Peyer's patch (tissue), 4 donors: ENCODE measurements at regions not wholly inside any gene's neighbourhood (a gene's known extent, or its start where the extent isn't known, plus 50 kb on each side); places are given as distances from the start of the nearest gene placed in this dataset.
A peak's percentile ranks its signal among the peaks of the same experiment; 100 is the strongest.

ENCODE experiments used
- DNase-seq, 3 donors: peaks; one replicate each; pipeline ENCODE4 v3.0.0-alpha.2; 2017 to 2019
- H3K27ac ChIP-seq, 4 donors: fragments of 200-600 bp; sonication (generic); one replicate each; pipeline ENCODE4 v1.5.1; 2016 to 2019
- H3K27me3 ChIP-seq, 2 donors: fragments of 200-600 bp; sonication (generic); one replicate each; pipeline ENCODE4 v1.5.1; 2019
- H3K36me3 ChIP-seq, 3 donors: fragments of 200-600 bp; sonication (generic); one replicate each; pipeline ENCODE4 v1.5.1; 2016 to 2019
- H3K4me1 ChIP-seq, 4 donors: fragments of 200-600 bp; sonication (generic); one replicate each; pipeline ENCODE4 v1.5.1; 2016 to 2019
- H3K4me3 ChIP-seq, 4 donors: fragments of 200-600 bp; sonication (generic); 1 replicate in 3 of 4; 2 replicates in 1 of 4; pipeline ENCODE4 v1.5.1; 2016 to 2019; ENCODE audit warnings: mild to moderate bottlenecking in 1 of 4
- H3K9me3 ChIP-seq, 4 donors: fragments of 200-600 bp; sonication (generic); one replicate each; pipeline ENCODE4 v1.5.1; 2016 to 2019; ENCODE audit warnings: mild to moderate bottlenecking in 1 of 4
- POLR2A ChIP-seq, 2 donors: fragments of 450-650 bp; IDR thresholded peaks; one replicate each; pipeline ENCODE4 v1.5.1; 2017; ENCODE audit warnings: antibody characterized with exemption in 2 of 2, mild to moderate bottlenecking in 2 of 2, moderate library complexity in 2 of 2
- TF ChIP-seq, protein P1 (sequence below), 6 experiments: fragments of 450-650 bp in 4 of 6; fragments of 200-600 bp in 2 of 6; sonication (generic) in 1 of 6; IDR thresholded peaks; one replicate each; pipeline ENCODE4 v1.5.1; 2017 to 2019; ENCODE audit warnings: antibody characterized with exemption in 6 of 6, mild to moderate bottlenecking in 3 of 6, moderate library complexity in 1 of 6

DNA sequence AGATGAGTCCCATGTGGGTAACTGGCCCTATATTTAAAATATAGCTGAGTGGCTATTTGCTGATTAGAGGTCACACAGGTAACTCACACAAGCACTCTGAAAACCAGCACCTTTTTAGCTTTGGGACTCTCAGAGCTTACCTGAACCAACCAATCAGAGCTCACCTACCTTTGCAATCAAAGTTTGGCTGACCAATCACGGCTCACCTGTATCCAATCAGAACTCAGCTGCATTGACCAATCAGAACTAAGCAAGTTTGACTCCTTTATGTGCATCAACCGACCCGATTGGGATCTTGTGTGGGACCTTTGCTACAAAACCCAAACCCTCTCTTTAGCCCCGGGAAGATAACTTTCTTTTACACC lies 106.8 kb upstream of the NXT1 start:
- TF ChIP-seq POLR2A (IDR thresholded peaks at IDR 0.05) = no peak
- TF ChIP-seq, protein P1, sequence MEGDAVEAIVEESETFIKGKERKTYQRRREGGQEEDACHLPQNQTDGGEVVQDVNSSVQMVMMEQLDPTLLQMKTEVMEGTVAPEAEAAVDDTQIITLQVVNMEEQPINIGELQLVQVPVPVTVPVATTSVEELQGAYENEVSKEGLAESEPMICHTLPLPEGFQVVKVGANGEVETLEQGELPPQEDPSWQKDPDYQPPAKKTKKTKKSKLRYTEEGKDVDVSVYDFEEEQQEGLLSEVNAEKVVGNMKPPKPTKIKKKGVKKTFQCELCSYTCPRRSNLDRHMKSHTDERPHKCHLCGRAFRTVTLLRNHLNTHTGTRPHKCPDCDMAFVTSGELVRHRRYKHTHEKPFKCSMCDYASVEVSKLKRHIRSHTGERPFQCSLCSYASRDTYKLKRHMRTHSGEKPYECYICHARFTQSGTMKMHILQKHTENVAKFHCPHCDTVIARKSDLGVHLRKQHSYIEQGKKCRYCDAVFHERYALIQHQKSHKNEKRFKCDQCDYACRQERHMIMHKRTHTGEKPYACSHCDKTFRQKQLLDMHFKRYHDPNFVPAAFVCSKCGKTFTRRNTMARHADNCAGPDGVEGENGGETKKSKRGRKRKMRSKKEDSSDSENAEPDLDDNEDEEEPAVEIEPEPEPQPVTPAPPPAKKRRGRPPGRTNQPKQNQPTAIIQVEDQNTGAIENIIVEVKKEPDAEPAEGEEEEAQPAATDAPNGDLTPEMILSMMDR (IDR thresholded peaks at IDR 0.05) = no peak

DNA sequence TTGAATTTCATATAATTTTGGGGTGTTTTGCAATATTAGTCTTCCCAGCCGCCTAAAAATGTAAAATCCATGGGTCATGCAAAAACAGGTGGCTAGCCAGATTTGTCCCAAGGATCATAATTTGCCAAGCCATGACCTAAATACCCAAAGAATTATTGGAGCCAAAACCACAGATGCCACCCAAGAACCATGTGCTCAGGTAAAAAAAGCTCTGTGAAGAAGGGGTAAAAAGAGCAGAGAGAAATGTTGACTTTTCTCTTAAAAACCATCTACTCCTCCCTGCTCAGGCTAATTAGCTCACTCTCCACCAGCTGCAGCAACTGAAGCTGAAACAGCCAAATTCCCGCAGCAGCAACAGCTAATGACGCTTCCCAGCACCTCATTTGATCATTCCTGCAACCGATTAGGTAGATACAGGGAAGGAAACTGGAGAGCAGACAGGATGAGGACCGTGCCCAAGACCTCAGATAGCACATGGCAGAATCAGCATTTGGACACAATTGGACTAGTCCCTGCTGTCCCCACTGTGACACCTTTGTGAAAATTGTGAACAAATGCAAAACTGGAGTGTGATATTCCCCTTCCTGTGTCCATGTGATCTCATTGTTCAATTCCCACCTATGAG lies 107.9 kb upstream of the NXT1 start:
- TF ChIP-seq, protein P1 (IDR thresholded peaks at IDR 0.05) = no peak
- no peak for TF ChIP-seq POLR2A (IDR thresholded peaks at IDR 0.05)
- H3K4me3 ChIP-seq = no peak overlapping the region
- H3K9me3 ChIP-seq = no peaks in the 10 kb centered on the region
- DNase-seq = no peak
- no peak overlapping the region for H3K27ac ChIP-seq
- H3K36me3 ChIP-seq = no peaks in the 10 kb centered on the region
- H3K27me3 ChIP-seq = no peaks in the 10 kb centered on the region
- no peaks in the 10 kb centered on the region for H3K4me1 ChIP-seq

More for the DNA sequence above, 106.8 kb upstream of the NXT1 start:
- Histone ChIP-seq H3K4me3 (no peak overlapping the region), H3K27ac (peak overlapping the region in 2 of 4 donors; percentile 44 to 65), H3K9me3 (no peaks in the 10 kb centered on the region), H3K36me3 (no peaks in the 10 kb centered on the region), H3K27me3 (no peaks in the 10 kb centered on the region), H3K4me1 (no peaks in the 10 kb centered on the region)
- no peak for DNase-seq

DNA sequence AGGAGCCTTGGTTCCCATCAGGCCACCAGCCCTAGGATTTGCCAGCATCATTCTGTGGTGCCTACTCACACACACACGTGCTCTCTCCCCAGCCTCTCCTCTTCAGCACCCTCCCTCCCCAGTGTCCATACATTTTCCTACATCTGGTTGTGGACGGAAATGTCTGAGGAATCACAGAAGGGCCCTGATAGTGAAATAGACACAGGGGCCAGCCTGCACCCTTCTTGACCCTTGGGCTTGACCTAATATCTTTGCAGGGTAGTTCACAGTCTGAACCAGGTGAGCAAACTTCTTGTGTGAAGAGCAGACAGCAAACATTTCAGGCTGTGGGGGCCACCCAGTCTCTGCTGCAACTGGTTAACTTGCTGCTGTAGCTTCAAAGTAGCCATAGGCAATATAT lies 108.5 kb upstream of the NXT1 start:
- no peak for DNase-seq

DNA sequence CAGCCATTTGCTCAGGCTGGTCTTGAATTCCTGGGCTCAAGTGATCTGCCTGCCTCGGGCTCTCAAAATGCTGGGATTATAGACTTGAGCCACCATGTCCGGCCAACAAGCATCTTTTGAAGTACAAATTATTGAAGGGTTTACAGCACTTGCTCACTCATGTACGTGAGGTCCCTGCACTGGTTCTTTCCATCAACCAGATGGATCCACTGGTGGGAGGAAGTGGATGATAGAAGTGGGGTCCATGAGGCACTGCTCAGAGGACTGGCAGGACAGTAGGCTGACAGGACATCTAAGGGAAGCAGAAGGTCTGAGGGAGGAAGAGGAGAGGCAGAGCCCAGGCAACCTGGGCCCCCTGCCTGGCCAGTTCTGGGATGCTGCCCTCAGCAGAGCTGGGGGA lies 109.2 kb upstream of the NXT1 start:
- Histone ChIP-seq H3K9me3 (no peaks in the 10 kb centered on the region), H3K4me3 (no peak overlapping the region), H3K36me3 (no peaks in the 10 kb centered on the region), H3K27ac (no peak overlapping the region), H3K4me1 (no peaks in the 10 kb centered on the region), H3K27me3 (no peaks in the 10 kb centered on the region)
- no peak for DNase-seq
- no peak for TF ChIP-seq POLR2A (IDR thresholded peaks at IDR 0.05)
- TF ChIP-seq, protein P1 (IDR thresholded peaks at IDR 0.05) = no peak

More for the DNA sequence above, 108.5 kb upstream of the NXT1 start:
- Histone ChIP-seq H3K36me3 (no peaks in the 10 kb centered on the region), H3K27me3 (no peaks in the 10 kb centered on the region), H3K27ac (no peak overlapping the region), H3K4me1 (no peaks in the 10 kb centered on the region), H3K9me3 (no peaks in the 10 kb centered on the region), H3K4me3 (no peak overlapping the region)
- TF ChIP-seq, protein P1 (IDR thresholded peaks at IDR 0.05) = no peak
- no peak for TF ChIP-seq POLR2A (IDR thresholded peaks at IDR 0.05)

DNA sequence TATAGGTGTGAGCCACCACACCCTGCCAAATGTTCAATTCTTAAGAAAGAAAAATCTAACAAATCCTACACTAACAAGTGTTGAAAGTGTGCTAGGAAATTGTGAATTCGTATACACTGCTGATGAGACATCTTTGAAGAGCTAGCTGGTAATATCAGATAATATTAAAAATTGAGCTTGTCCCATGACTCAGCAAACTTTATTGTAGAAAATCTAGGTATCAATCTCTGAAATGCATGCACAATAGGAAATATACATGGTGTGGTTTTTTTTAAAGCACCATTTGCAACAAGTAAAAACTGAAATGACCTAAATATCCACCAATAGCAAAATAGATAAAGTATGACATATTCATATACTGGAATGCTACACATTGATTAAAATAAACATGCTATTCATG lies 110.1 kb upstream of the NXT1 start:
- Histone ChIP-seq H3K4me1 (no peaks in the 10 kb centered on the region), H3K36me3 (no peaks in the 10 kb centered on the region), H3K9me3 (no peaks in the 10 kb centered on the region), H3K4me3 (no peak overlapping the region), H3K27me3 (no peaks in the 10 kb centered on the region), H3K27ac (no peak overlapping the region)
- DNase-seq = no peak
- TF ChIP-seq, protein P1 (IDR thresholded peaks at IDR 0.05) = no peak
- no peak for TF ChIP-seq POLR2A (IDR thresholded peaks at IDR 0.05)

DNA sequence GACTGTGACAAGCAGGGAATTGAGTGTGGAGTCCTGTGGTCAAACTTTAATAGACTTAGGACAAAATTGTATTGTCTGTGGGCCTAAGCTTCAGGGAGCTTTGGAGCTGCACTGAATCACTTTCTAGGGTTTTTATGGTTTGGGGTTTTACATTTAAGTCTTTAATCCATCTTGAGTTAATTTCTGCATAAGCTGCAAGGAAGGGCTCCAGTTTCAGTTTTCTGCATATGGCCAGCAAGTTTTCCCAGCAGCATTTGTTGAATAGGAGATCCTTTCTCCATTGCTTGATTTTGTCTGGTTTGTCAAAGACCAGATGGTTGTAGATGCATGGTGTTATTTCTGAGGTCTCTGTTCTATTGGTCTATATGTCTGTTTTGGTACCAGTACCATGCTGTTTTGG lies 113.4 kb upstream of the NXT1 start:
- DNase-seq = no peak
- Histone ChIP-seq H3K4me3 (no peak overlapping the region), H3K9me3 (no peaks in the 10 kb centered on the region), H3K27me3 (no peaks in the 10 kb centered on the region), H3K27ac (no peak overlapping the region), H3K36me3 (no peaks in the 10 kb centered on the region), H3K4me1 (no peaks in the 10 kb centered on the region)
- TF ChIP-seq POLR2A (IDR thresholded peaks at IDR 0.05) = no peak
- TF ChIP-seq, protein P1 (IDR thresholded peaks at IDR 0.05) = no peak
